EH (cell line): ENCODE measurements at regions not wholly inside any gene's neighbourhood (a gene's known extent, or its start where the extent isn't known, plus 50 kb on each side); places are given as distances from the start of the nearest gene placed in this dataset.
"Not testable (repeated sequence)": the region's sequence is repeated elsewhere in the genome, so short reads cannot be mapped to it uniquely, and the experiment has no call there.

ENCODE experiments used
- DNase-seq: peaks from one replicate; pipeline ENCODE4 v3.0.0-alpha.2; 2015; ENCODE audit warnings: low read depth

GRCh38 chr1:220475608-220476007 lies 52.3 kb upstream of the MARK1 start:
- DNase-seq, result not testable (repeated sequence)

- not testable (repeated sequence) for DNase-seq
These were observed 52.8 kb upstream of the MARK1 start for GRCh38 chr1:220475141-220475540.

- DNase-seq, result no peak
These were observed 54.5 kb upstream of the MARK1 start for GRCh38 chr1:220473440-220473839.

GRCh38 chr1:220462752-220463151 lies 65.2 kb upstream of the MARK1 start:
- no peak for DNase-seq

- DNase-seq, result peak; percentile 34
These were observed 69.0 kb upstream of the MARK1 start for GRCh38 chr1:220458936-220459335.

- no peak for DNase-seq
These were observed 69.9 kb upstream of the MARK1 start for GRCh38 chr1:220457957-220458609.

- DNase-seq, result no peak
These were observed 72.4 kb upstream of the MARK1 start for GRCh38 chr1:220455559-220455958.

GRCh38 chr1:220454155-220454777 lies 73.7 kb upstream of the MARK1 start:
- DNase-seq, result no peak

GRCh38 chr1:220453371-220453770 lies 74.6 kb upstream of the MARK1 start:
- DNase-seq, result no peak

GRCh38 chr1:220451532-220451931 lies 76.4 kb upstream of the MARK1 start:
- DNase-seq, result peak; percentile 5

- no peak for DNase-seq
These were observed 77.0 kb upstream of the MARK1 start for GRCh38 chr1:220450927-220451326.

- DNase-seq, result no peak
These were observed 79.7 kb upstream of the MARK1 start for GRCh38 chr1:220448217-220448616.

- DNase-seq, result not testable (repeated sequence)
These were observed 83.3 kb upstream of the MARK1 start for GRCh38 chr1:220444586-220444985.

- no peak for DNase-seq
These were observed 86.7 kb upstream of the MARK1 start for GRCh38 chr1:220441211-220441610.

GRCh38 chr1:220438741-220439140 lies 89.2 kb upstream of the MARK1 start:
- DNase-seq, result no peak

- DNase-seq, result peak; percentile 7
These were observed 95.5 kb upstream of the MARK1 start for GRCh38 chr1:220432408-220432807.

- no peak for DNase-seq
These were observed 96.2 kb upstream of the MARK1 start for GRCh38 chr1:220431554-220432239.

GRCh38 chr1:220430586-220430985 lies 97.3 kb upstream of the MARK1 start:
- DNase-seq, result no peak

- peak; percentile 20 for DNase-seq
These were observed 97.9 kb upstream of the MARK1 start for GRCh38 chr1:220430059-220430458.

GRCh38 chr1:220426989-220427388 lies 100.9 kb upstream of the MARK1 start:
- DNase-seq, result no peak

- DNase-seq, result no peak
These were observed 102.1 kb upstream of the MARK1 start for GRCh38 chr1:220425852-220426251.

GRCh38 chr1:220421508-220421907 lies 106.4 kb upstream of the MARK1 start:
- peak; percentile 23 for DNase-seq

GRCh38 chr1:220420726-220421125 lies 107.2 kb upstream of the MARK1 start:
- no peak for DNase-seq
